H9 (cell line): ENCODE measurements at regions not wholly inside any gene's neighbourhood (a gene's known extent, or its start where the extent isn't known, plus 50 kb on each side); places are given as distances from the start of the nearest gene placed in this dataset.

Experiments used
- DNase-seq: peaks from one replicate; pipeline ENCODE4 v3.0.0-alpha.2; 2017
- H2AFZ ChIP-seq: one replicate; pipeline ENCODE4 v1.6.1; 2013; ENCODE audit warnings: mild to moderate bottlenecking, low read length, control low read depth, moderate library complexity
- H2AK5ac ChIP-seq: 2 replicates; pipeline ENCODE4 v1.6.1; 2013; ENCODE audit warnings: low read length, control low read depth, mixed read lengths; ENCODE audit not compliant: insufficient read length
- H2BK120ac ChIP-seq: one replicate; pipeline ENCODE4 v1.6.1; 2013; ENCODE audit warnings: low read depth, mild to moderate bottlenecking, low read length, control low read depth, inconsistent platforms; ENCODE audit not compliant: poor library complexity, severe bottlenecking
- H2BK12ac ChIP-seq: 2 replicates; pipeline ENCODE4 v1.6.1; 2013; ENCODE audit warnings: low read length, control low read depth, mixed read lengths, low read depth; ENCODE audit not compliant: insufficient read length
- H2BK15ac ChIP-seq: 2 replicates; pipeline ENCODE4 v1.6.1; 2013; ENCODE audit warnings: low read depth, low read length, control low read depth
- H2BK20ac ChIP-seq: one replicate; pipeline ENCODE4 v1.6.1; 2013; ENCODE audit warnings: low read depth, mild to moderate bottlenecking, low read length, control low read depth, inconsistent platforms; ENCODE audit not compliant: poor library complexity, severe bottlenecking
- H2BK5ac ChIP-seq: 2 replicates; pipeline ENCODE4 v1.6.1; 2013; ENCODE audit warnings: low read length, control low read depth, mixed read lengths; ENCODE audit not compliant: insufficient read length
- H3K14ac ChIP-seq: 2 replicates; pipeline ENCODE4 v1.6.1; 2013; ENCODE audit warnings: low read length, control low read depth; ENCODE audit not compliant: insufficient read depth
- H3K18ac ChIP-seq: 2 replicates; pipeline ENCODE4 v1.6.1; 2013; ENCODE audit warnings: low read depth, mild to moderate bottlenecking, mixed read lengths, low read length, control low read depth; ENCODE audit not compliant: insufficient read length
- H3K23ac ChIP-seq: 2 replicates; pipeline ENCODE4 v1.6.1; 2013; ENCODE audit warnings: low read length, control low read depth, mixed read lengths, low read depth; ENCODE audit not compliant: insufficient read length
- H3K23me2 ChIP-seq: 2 replicates; pipeline ENCODE4 v1.6.1; 2013; ENCODE audit warnings: low read depth, mild to moderate bottlenecking, mixed read lengths, low read length, control low read depth; ENCODE audit not compliant: insufficient read length, poor library complexity, severe bottlenecking
- H3K27ac ChIP-seq: 2 replicates; pipeline ENCODE4 v1.5.1; 2013; ENCODE audit warnings: low read length, control low read depth, mixed read lengths, low read depth; ENCODE audit not compliant: insufficient read length
- H3K27me3 ChIP-seq: 2 replicates; pipeline ENCODE4 v1.6.1; 2013; ENCODE audit warnings: low read length, control low read depth, inconsistent platforms; ENCODE audit not compliant: insufficient read depth
- H3K4ac ChIP-seq: 2 replicates; pipeline ENCODE4 v1.6.1; 2013; ENCODE audit warnings: low read depth, mild to moderate bottlenecking, control low read depth, inconsistent platforms, low read length, moderate library complexity
- H3K4me1 ChIP-seq: 2 replicates; pipeline ENCODE4 v1.6.1; 2013; ENCODE audit warnings: low read length, control low read depth, inconsistent platforms; ENCODE audit not compliant: insufficient read depth
- H3K4me2 ChIP-seq: 2 replicates; pipeline ENCODE4 v1.6.1; 2013; ENCODE audit warnings: low read length, control low read depth, mixed read lengths; ENCODE audit not compliant: insufficient read length, insufficient read depth
- H3K56ac ChIP-seq: 2 replicates; pipeline ENCODE4 v1.6.1; 2013; ENCODE audit warnings: low read depth, mild to moderate bottlenecking, mixed read lengths, low read length, control low read depth; ENCODE audit not compliant: insufficient read length
- H3K79me1 ChIP-seq: 2 replicates; pipeline ENCODE4 v1.6.1; 2013; ENCODE audit warnings: low read depth, mild to moderate bottlenecking, moderate library complexity, low read length, control low read depth, inconsistent platforms; ENCODE audit not compliant: insufficient read depth, poor library complexity, severe bottlenecking
- H3K79me2 ChIP-seq: 2 replicates; pipeline ENCODE4 v1.6.1; 2013; ENCODE audit warnings: low read length, control low read depth, inconsistent platforms; ENCODE audit not compliant: insufficient read depth
- H3K9ac ChIP-seq: 2 replicates; pipeline ENCODE4 v1.6.1; 2013; ENCODE audit warnings: low read length, control low read depth, mixed read lengths; ENCODE audit not compliant: insufficient read length; ENCODE audit errors: extremely low read depth
- H3K9me3 ChIP-seq: one replicate; pipeline ENCODE4 v1.6.1; 2013; ENCODE audit warnings: low read depth, low read length, inconsistent platforms; ENCODE audit not compliant: control insufficient read depth
- H3T11ph ChIP-seq: one replicate; pipeline ENCODE4 v1.6.1; 2013; ENCODE audit warnings: mild to moderate bottlenecking, low read length, control low read depth, inconsistent platforms
- H4K20me1 ChIP-seq: one replicate; pipeline ENCODE4 v1.6.1; 2013; ENCODE audit not compliant: control insufficient read depth, insufficient read length, insufficient read depth
- H4K5ac ChIP-seq: 2 replicates; pipeline ENCODE4 v1.6.1; 2013; ENCODE audit warnings: low read depth, mild to moderate bottlenecking, mixed read lengths, low read length, control low read depth; ENCODE audit not compliant: insufficient read length
- H4K8ac ChIP-seq: replicated peaks from 2 replicates; pipeline ENCODE4 v1.6.1; 2013; ENCODE audit warnings: low read length, control low read depth, mixed read lengths, low read depth; ENCODE audit not compliant: insufficient read length
- H4K91ac ChIP-seq: 2 replicates; pipeline ENCODE4 v1.6.1; 2013; ENCODE audit warnings: low read depth, mild to moderate bottlenecking, moderate library complexity, mixed read lengths, low read length, control low read depth; ENCODE audit not compliant: insufficient read length
- H3K27ac Mint-ChIP-seq, 3 experiments: 2 replicates in 2 of 3; 3 replicates in 1 of 3; pipeline ENCODE4 v1.8.0; 2020 to 2021; ENCODE audit warnings: mixed read lengths in 3 of 3, mild to moderate bottlenecking in 1 of 3, moderate library complexity in 1 of 3
- H3K27me3 Mint-ChIP-seq: 2 replicates; pipeline ENCODE4 v1.8.0; 2021; ENCODE audit warnings: low read depth, mild to moderate bottlenecking, moderate library complexity, mixed read lengths
- H3K36me3 Mint-ChIP-seq, 3 experiments: 2 replicates in 2 of 3; 3 replicates in 1 of 3; pipeline ENCODE4 v1.8.0; 2020 to 2021; ENCODE audit warnings: low read depth in 3 of 3, mixed read lengths in 3 of 3; ENCODE audit not compliant: insufficient read depth in 1 of 3
- H3K4me1 Mint-ChIP-seq, 2 experiments: 2 replicates each; pipeline ENCODE4 v1.8.0; 2020; ENCODE audit warnings: mixed read lengths in 2 of 2
- H3K4me3 Mint-ChIP-seq, 2 experiments: 2 replicates in 1 of 2; 3 replicates in 1 of 2; pipeline ENCODE4 v1.8.0; 2020 to 2021; ENCODE audit warnings: mild to moderate bottlenecking in 2 of 2, mixed read lengths in 2 of 2, moderate library complexity in 1 of 2
- H3K9me3 Mint-ChIP-seq, 2 experiments: 2 replicates in 1 of 2; 3 replicates in 1 of 2; pipeline ENCODE4 v1.8.0; 2020; ENCODE audit warnings: mild to moderate bottlenecking in 2 of 2, mixed read lengths in 2 of 2, moderate library complexity in 1 of 2
- WGBS: extraction: QIAGEN DNeasy Blood & Tissue Kit; methylation state at CpG from one replicate; pipeline ENCODE4 v1.1.7; 2013; ENCODE audit warnings: missing lambda C conversion rate, low lambda C conversion rate, mixed read lengths; ENCODE audit not compliant: insufficient read length; ENCODE audit errors: extremely low coverage; 5-methylcytosine and 5-hydroxymethylcytosine counted together
- TF ChIP-seq, protein P1 (sequence below): fragments of 200-600 bp; sonication (generic); conservative IDR thresholded peaks from 3 replicates; pipeline ENCODE4 v1.8.0; 2021; ENCODE audit warnings: antibody characterized with exemption, mild to moderate bottlenecking

DNA sequence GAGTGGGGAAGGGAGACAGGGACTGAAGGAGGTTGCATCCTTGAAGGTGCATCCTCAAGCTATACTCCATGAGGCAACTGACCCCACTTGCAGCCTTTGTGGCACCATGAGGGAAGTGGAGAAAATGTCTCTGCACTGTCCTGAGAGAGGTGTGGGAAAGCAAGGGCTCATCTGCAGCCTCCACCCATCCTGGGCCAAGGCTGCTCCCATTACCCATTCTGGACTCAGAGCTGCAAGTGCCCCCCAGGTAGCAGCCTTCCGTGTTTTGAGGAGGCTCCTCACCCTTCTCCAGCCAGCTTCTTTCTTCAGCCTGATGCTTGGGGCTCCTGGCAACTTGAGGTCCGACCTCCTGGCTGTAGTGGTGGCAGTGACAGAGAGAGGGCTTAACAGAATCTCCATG, 294.6 kb downstream of the CDH26 start:
- no peak for DNase-seq
- no peaks in the 10 kb centered on the region; a peak in 2 of 7 replicates for H3K36me3 Mint-ChIP-seq
- Histone ChIP-seq H2AK5ac (no peak overlapping the region), H3K23me2 (no peaks in the 10 kb centered on the region), H3K18ac (no peak overlapping the region), H3K4ac (no peak overlapping the region), H3K79me1 (no peaks in the 10 kb centered on the region), H2AFZ (no peak overlapping the region), H3K14ac (no peak overlapping the region), H3K23ac (no peak overlapping the region), H4K5ac (no peak overlapping the region), H3K56ac (no peak overlapping the region), H2BK5ac (no peak overlapping the region), H3K4me2 (no peak overlapping the region), H3K9ac (no peak overlapping the region), H4K20me1 (no peaks in the 10 kb centered on the region), H3K9me3 (no peaks in the 10 kb centered on the region), H3K79me2 (no peaks in the 10 kb centered on the region), H4K8ac (no peak overlapping the region), H4K91ac (no peak overlapping the region), H3K4me1 (no peaks in the 10 kb centered on the region; the same call in 1 of the 2 replicates), H2BK120ac (no peak overlapping the region), H3T11ph (no peak overlapping the region), H3K27me3 (no peaks in the 10 kb centered on the region; the same call in 1 of the 2 replicates), H3K27ac (no peak overlapping the region), H2BK15ac (no peak overlapping the region), H2BK20ac (no peak overlapping the region), H2BK12ac (no peak overlapping the region)
- no CpG with 5 or more reads among the region's 2 CpGs for WGBS
- H3K4me1 Mint-ChIP-seq, result peaks cover 11 to 16% of the 10 kb centered on the region in 2 experiments
- no peak overlapping the region for H3K27ac Mint-ChIP-seq
- TF ChIP-seq, protein P1, sequence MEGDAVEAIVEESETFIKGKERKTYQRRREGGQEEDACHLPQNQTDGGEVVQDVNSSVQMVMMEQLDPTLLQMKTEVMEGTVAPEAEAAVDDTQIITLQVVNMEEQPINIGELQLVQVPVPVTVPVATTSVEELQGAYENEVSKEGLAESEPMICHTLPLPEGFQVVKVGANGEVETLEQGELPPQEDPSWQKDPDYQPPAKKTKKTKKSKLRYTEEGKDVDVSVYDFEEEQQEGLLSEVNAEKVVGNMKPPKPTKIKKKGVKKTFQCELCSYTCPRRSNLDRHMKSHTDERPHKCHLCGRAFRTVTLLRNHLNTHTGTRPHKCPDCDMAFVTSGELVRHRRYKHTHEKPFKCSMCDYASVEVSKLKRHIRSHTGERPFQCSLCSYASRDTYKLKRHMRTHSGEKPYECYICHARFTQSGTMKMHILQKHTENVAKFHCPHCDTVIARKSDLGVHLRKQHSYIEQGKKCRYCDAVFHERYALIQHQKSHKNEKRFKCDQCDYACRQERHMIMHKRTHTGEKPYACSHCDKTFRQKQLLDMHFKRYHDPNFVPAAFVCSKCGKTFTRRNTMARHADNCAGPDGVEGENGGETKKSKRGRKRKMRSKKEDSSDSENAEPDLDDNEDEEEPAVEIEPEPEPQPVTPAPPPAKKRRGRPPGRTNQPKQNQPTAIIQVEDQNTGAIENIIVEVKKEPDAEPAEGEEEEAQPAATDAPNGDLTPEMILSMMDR, result no peak
- no peak overlapping the region for H3K4me3 Mint-ChIP-seq
- peaks cover 25% of the 10 kb centered on the region for H3K27me3 Mint-ChIP-seq
- H3K9me3 Mint-ChIP-seq, result peaks cover 0 to 2% of the 10 kb centered on the region in 2 experiments; a peak in 2 of 5 replicates
